ENCODE measurements at regions not wholly inside any gene's neighbourhood (a gene's known extent, or its start where the extent isn't known, plus 50 kb on each side); places are given as distances from the start of the nearest gene placed in this dataset.

DNA sequence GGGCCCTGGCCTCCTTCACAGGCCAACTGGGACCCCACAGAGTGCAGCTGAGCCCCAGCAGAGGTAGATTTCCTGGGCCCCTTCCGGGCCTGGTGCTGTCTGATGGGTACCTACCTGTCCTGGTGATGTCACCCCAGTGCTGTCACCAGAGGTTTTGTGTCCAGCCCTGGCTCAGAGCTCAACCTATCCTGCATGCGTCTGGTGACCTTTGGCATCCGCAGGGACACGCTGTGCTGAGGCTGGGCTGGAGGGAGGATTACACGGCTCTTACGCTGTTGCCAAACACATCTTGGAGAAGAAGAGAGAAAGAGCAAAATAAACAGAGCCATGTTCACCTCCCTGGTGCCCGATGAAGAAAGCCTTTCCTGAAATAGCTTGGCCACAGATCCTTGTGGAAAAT is 70.6 kb upstream of the MED9 start (continued):
- TF ChIP-seq, protein P1, sequence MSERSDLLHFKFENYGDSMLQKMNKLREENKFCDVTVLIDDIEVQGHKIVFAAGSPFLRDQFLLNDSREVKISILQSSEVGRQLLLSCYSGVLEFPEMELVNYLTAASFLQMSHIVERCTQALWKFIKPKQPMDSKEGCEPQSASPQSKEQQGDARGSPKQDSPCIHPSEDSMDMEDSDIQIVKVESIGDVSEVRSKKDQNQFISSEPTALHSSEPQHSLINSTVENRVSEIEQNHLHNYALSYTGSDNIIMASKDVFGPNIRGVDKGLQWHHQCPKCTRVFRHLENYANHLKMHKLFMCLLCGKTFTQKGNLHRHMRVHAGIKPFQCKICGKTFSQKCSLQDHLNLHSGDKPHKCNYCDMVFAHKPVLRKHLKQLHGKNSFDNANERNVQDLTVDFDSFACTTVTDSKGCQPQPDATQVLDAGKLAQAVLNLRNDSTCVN (CRISPR knock-in tag; IDR thresholded peaks at IDR 0.05; ENCODE audit: borderline replicate concordance): no peak
- TF ChIP-seq MLLT10 (CRISPR knock-in tag; IDR thresholded peaks at IDR 0.05) (no peak), KAT7 (CRISPR knock-in tag; IDR thresholded peaks at IDR 0.05; ENCODE audit: borderline replicate concordance) (no peak), STAG1 (CRISPR knock-in tag; IDR thresholded peaks at IDR 0.05) (peak; percentile 51), EHMT2 (IDR thresholded peaks at IDR 0.05; ENCODE audit: borderline replicate concordance, low read depth, low read length) (no peak), RORA (CRISPR knock-in tag; IDR thresholded peaks at IDR 0.05) (no peak), MIXL1 (CRISPR knock-in tag; IDR thresholded peaks at IDR 0.05) (no peak; the same call in 1 of the 2 replicates), GABPB1 (CRISPR knock-in tag; IDR thresholded peaks at IDR 0.05) (peak; percentile 36), ZNF362 (CRISPR knock-in tag; IDR thresholded peaks at IDR 0.05; ENCODE audit: borderline replicate concordance) (no peak), GTF2F1 (IDR thresholded peaks at IDR 0.05; ENCODE audit: low read length) (no peak), ZNF773 (CRISPR knock-in tag; IDR thresholded peaks at IDR 0.05; ENCODE audit: borderline replicate concordance) (no peak), ZNF207 (IDR thresholded peaks at IDR 0.05; ENCODE audit: borderline replicate concordance) (no peak), POLR2G (IDR thresholded peaks at IDR 0.05; ENCODE audit: low read depth, low read length) (no peak), TP53 (CRISPR knock-in tag; conservative IDR thresholded peaks at IDR 0.05) (no peak), FOSL2 (CRISPR knock-in tag; IDR thresholded peaks at IDR 0.05) (peak; percentile 63), HNRNPK (IDR thresholded peaks at IDR 0.05; ENCODE audit: low read depth, low read length, poor library complexity, severe bottlenecking) (no peak), HHEX (CRISPR knock-in tag; IDR thresholded peaks at IDR 0.05) (no peak), ZNF143 (CRISPR knock-in tag; IDR thresholded peaks at IDR 0.05) (no peak), NFYB (CRISPR knock-in tag; IDR thresholded peaks at IDR 0.05) (peak; percentile 33; the same call in 1 of the 2 replicates), SRF (IDR thresholded peaks at IDR 0.05; ENCODE audit: low read depth, low read length) (no peak), SMAD1 (CRISPR knock-in tag; IDR thresholded peaks at IDR 0.05; ENCODE audit: borderline replicate concordance, low read depth) (no peak), ZNF263 (CRISPR knock-in tag; IDR thresholded peaks at IDR 0.05) (0 out of 2 replicates have a peak, but pooled peaks have one; percentile 15), AGO1 (IDR thresholded peaks at IDR 0.05; ENCODE audit: low read depth, low read length, poor library complexity, severe bottlenecking) (no peak), ZNF629 (CRISPR knock-in tag; conservative IDR thresholded peaks at IDR 0.05) (0 out of 2 replicates have a peak, but pooled peaks have one; percentile 7), ZNF678 (CRISPR knock-in tag; IDR thresholded peaks at IDR 0.05) (no peak), ATF7-NPFF (CRISPR knock-in tag; IDR thresholded peaks at IDR 0.05; ENCODE audit: low read depth) (no peak), IKZF1 (IDR thresholded peaks at IDR 0.05) (no peak), NR2C2 (CRISPR knock-in tag; IDR thresholded peaks at IDR 0.05; ENCODE audit: borderline replicate concordance) (peak; percentile 92), ZBTB1 (CRISPR knock-in tag; IDR thresholded peaks at IDR 0.05; ENCODE audit: borderline replicate concordance) (no peak)
- TF ChIP-seq, protein P2, sequence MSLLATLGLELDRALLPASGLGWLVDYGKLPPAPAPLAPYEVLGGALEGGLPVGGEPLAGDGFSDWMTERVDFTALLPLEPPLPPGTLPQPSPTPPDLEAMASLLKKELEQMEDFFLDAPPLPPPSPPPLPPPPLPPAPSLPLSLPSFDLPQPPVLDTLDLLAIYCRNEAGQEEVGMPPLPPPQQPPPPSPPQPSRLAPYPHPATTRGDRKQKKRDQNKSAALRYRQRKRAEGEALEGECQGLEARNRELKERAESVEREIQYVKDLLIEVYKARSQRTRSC (CRISPR knock-in tag; IDR thresholded peaks at IDR 0.05; ENCODE audit: low read depth): no peak
- TF ChIP-seq, protein P3, sequence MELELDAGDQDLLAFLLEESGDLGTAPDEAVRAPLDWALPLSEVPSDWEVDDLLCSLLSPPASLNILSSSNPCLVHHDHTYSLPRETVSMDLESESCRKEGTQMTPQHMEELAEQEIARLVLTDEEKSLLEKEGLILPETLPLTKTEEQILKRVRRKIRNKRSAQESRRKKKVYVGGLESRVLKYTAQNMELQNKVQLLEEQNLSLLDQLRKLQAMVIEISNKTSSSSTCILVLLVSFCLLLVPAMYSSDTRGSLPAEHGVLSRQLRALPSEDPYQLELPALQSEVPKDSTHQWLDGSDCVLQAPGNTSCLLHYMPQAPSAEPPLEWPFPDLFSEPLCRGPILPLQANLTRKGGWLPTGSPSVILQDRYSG (CRISPR knock-in tag; IDR thresholded peaks at IDR 0.05): no peak
